ENCODE measurements at regions not wholly inside any gene's neighbourhood (a gene's known extent, or its start where the extent isn't known, plus 50 kb on each side); places are given as distances from the start of the nearest gene placed in this dataset.
A peak's percentile ranks its signal among the peaks of the same experiment; 100 is the strongest.

GRCh38 chr16:11407047-11407982, 62.1 kb downstream of the RMI2 start:
- Histone ChIP-seq H3K4me2 (no peak overlapping the region), H2AFZ (ENCODE audit: low read depth) (no peak overlapping the region), H3K9ac (no peak overlapping the region), H3K36me3 (ENCODE audit: insufficient read depth) (no peaks in the 10 kb centered on the region), H3K4me1 (ENCODE audit: low read depth, poor library complexity, severe bottlenecking) (peaks cover 3% of the 10 kb centered on the region), H3K27me3 (ENCODE audit: insufficient read depth, low read depth) (no peaks in the 10 kb centered on the region), H3K27ac (no peak overlapping the region), H4K20me1 (ENCODE audit: insufficient read depth) (no peaks in the 10 kb centered on the region), H3K79me2 (ENCODE audit: insufficient read depth, low read depth) (no peaks in the 10 kb centered on the region), H3K4me3 (IDR thresholded peaks at IDR 0.05; ENCODE audit: insufficient read depth, low read depth, low read length) (no peak overlapping the region)
- TF ChIP-seq CTCF (conservative IDR thresholded peaks at IDR 0.05; ENCODE audit: low read depth, low read length): peak; percentile 96

GRCh38 chr16:11408216-11408615, 63.0 kb downstream of the RMI2 start:
- Histone ChIP-seq H3K36me3 (ENCODE audit: insufficient read depth) (no peaks in the 10 kb centered on the region), H3K4me1 (ENCODE audit: low read depth, poor library complexity, severe bottlenecking) (peaks cover 3% of the 10 kb centered on the region), H3K27ac (no peak overlapping the region), H3K9ac (no peak overlapping the region), H2AFZ (ENCODE audit: low read depth) (no peak overlapping the region), H3K27me3 (ENCODE audit: insufficient read depth, low read depth) (no peaks in the 10 kb centered on the region), H3K4me3 (IDR thresholded peaks at IDR 0.05; ENCODE audit: insufficient read depth, low read depth, low read length) (no peak overlapping the region), H4K20me1 (ENCODE audit: insufficient read depth) (no peaks in the 10 kb centered on the region), H3K79me2 (ENCODE audit: insufficient read depth, low read depth) (no peaks in the 10 kb centered on the region), H3K4me2 (no peak overlapping the region)
- no peak for TF ChIP-seq CTCF (conservative IDR thresholded peaks at IDR 0.05; ENCODE audit: low read depth, low read length)

GRCh38 chr16:11409398-11409797, 64.1 kb downstream of the RMI2 start:
- Histone ChIP-seq H3K79me2 (ENCODE audit: insufficient read depth, low read depth) (no peaks in the 10 kb centered on the region), H3K9ac (no peak overlapping the region), H3K4me2 (no peak overlapping the region), H3K36me3 (ENCODE audit: insufficient read depth) (no peaks in the 10 kb centered on the region), H3K27me3 (ENCODE audit: insufficient read depth, low read depth) (no peaks in the 10 kb centered on the region), H3K4me1 (ENCODE audit: low read depth, poor library complexity, severe bottlenecking) (peaks cover 3% of the 10 kb centered on the region), H4K20me1 (ENCODE audit: insufficient read depth) (no peaks in the 10 kb centered on the region), H3K27ac (no peak overlapping the region), H2AFZ (ENCODE audit: low read depth) (no peak overlapping the region), H3K4me3 (IDR thresholded peaks at IDR 0.05; ENCODE audit: insufficient read depth, low read depth, low read length) (no peak overlapping the region)
- TF ChIP-seq CTCF (conservative IDR thresholded peaks at IDR 0.05; ENCODE audit: low read depth, low read length): no peak

GRCh38 chr16:11410376-11411058, 65.3 kb downstream of the RMI2 start:
- Histone ChIP-seq H2AFZ (ENCODE audit: low read depth) (no peak overlapping the region), H3K27ac (no peak overlapping the region)

More at GRCh38 chr16:11410376-11411058, 65.3 kb downstream of the RMI2 start:
- TF ChIP-seq CTCF (conservative IDR thresholded peaks at IDR 0.05; ENCODE audit: low read depth, low read length): no peak
- Histone ChIP-seq H3K36me3 (ENCODE audit: insufficient read depth) (no peaks in the 10 kb centered on the region), H3K27me3 (ENCODE audit: insufficient read depth, low read depth) (no peaks in the 10 kb centered on the region), H3K9ac (no peak overlapping the region), H3K4me1 (ENCODE audit: low read depth, poor library complexity, severe bottlenecking) (peaks cover 3% of the 10 kb centered on the region), H3K4me2 (no peak overlapping the region), H4K20me1 (ENCODE audit: insufficient read depth) (no peaks in the 10 kb centered on the region), H3K79me2 (ENCODE audit: insufficient read depth, low read depth) (no peaks in the 10 kb centered on the region), H3K4me3 (IDR thresholded peaks at IDR 0.05; ENCODE audit: insufficient read depth, low read depth, low read length) (no peak overlapping the region)
